Breast epithelium (tissue), 3 donors: ENCODE measurements at regions not wholly inside any gene's neighbourhood (a gene's known extent, or its start where the extent isn't known, plus 50 kb on each side); places are given as distances from the start of the nearest gene placed in this dataset.

Experiments used
- CTCF ChIP-seq, 3 donors: fragments of 450-650 bp; IDR thresholded peaks; one replicate each; pipeline ENCODE4 v1.5.1; 2016 to 2017; ENCODE audit warnings: antibody characterized with exemption in 3 of 3, mild to moderate bottlenecking in 3 of 3, moderate library complexity in 3 of 3
- POLR2A ChIP-seq: fragments of 450-650 bp; IDR thresholded peaks from one replicate; pipeline ENCODE4 v1.6.1; 2016; ENCODE audit warnings: antibody characterized with exemption, mild to moderate bottlenecking, moderate library complexity
- POLR2AphosphoS5 ChIP-seq, 3 donors: sonication (generic); formaldehyde crosslinking; IDR thresholded peaks; one replicate each; pipeline ENCODE4 v1.6.1; 2017; ENCODE audit warnings: antibody characterized with exemption in 3 of 3

GRCh38 chr15:35689266-35689665 lies 143.3 kb upstream of the DPH6 start:
- no peak for TF ChIP-seq POLR2A
- no peak for TF ChIP-seq CTCF (IDR thresholded peaks at IDR 0.05)
- no peak for TF ChIP-seq POLR2AphosphoS5 (IDR thresholded peaks at IDR 0.05)
